ENCODE measurements at regions not wholly inside any gene's neighbourhood (a gene's known extent, or its start where the extent isn't known, plus 50 kb on each side); places are given as distances from the start of the nearest gene placed in this dataset.
"Not testable (repeated sequence)": the region's sequence is repeated elsewhere in the genome, so short reads cannot be mapped to it uniquely, and the experiment has no call there.

DNA sequence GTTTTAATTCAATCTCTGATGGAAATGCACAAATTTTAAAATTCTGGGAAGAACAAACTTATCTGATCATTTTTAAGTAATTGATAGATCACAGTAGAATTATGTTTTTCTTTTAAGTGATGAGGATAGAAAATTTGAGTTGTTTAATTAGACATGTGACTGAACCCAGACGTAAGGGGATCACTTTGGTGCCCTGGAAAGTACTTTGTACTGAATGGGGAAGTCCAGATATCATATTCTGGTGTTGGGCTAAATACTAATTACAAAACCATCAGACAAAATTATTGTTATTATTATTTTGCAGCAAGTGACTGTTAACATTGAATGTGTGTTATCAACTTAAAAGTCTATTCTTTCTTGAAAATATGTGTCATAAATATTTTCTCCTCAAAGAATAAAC, 994.6 kb downstream of the TSN start:
- DNase-seq, result no peak

DNA sequence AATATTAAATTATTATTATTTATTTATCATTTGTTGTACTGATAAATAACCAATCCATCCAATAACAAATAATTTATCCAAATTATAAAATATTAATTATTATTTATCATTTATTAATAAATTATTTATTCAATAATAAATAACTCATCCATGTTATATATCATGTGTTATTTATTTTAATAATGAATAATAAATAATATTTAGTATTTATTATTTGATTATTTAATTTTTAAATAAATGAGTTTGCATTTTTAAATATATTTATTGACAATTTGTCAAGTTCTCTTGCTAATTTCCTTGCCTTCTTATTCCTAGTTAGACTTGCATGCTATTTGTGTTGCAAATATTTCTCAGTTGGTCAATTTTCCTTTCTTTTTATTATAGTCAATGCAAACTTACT, 995.4 kb downstream of the TSN start:
- no peak for DNase-seq

- no peak for DNase-seq
Observed at GRCh38 chr2:122753336-122753735, 997.9 kb downstream of the TSN start.

- DNase-seq, result no peak
Observed at GRCh38 chr2:122754561-122754960, 999.1 kb downstream of the TSN start.

DNA sequence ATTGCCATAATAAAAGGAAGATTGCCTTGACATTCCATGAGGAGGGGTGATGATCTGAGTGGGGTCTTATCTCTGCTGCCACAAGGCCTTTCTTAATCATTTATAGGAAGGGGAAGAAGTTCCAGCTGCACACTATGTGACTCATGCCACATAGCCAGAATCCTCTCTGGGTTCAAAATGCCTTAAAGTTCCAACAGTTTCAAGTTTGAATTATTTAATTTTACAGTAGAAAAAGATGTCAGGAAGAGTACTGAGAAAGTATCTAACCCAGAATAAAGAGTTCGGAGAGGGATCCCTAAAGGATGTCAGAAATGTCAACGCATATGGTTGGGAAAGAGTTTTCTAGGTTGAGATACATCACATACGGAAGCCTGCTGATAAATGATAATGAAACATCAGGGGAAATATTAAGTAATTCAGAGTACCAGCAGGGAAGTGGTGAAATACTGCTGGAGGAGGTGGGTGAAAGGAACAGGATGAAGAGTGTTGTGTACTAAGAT, 999.9 kb downstream of the TSN start:
- DNase-seq, result no peak

DNA sequence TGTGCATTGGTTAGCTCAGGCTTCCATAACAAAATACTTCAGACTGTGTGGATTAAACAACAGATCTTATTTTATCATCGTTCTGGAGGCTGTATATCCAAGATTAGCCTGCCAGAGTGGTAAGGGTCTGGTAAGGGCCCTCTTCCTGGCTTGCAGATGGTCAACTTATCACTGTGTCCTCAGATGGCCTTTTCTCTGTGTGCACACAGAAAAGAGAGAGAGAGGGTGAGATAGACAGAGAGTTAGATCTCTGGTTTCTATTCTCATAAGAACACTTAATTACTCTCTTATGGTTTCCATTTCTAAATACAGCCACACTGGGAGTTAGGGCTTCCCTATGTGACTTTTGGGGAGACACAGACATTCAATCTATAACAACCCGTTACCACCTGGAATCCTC, 1003.5 kb downstream of the TSN start:
- no peak for DNase-seq

DNA sequence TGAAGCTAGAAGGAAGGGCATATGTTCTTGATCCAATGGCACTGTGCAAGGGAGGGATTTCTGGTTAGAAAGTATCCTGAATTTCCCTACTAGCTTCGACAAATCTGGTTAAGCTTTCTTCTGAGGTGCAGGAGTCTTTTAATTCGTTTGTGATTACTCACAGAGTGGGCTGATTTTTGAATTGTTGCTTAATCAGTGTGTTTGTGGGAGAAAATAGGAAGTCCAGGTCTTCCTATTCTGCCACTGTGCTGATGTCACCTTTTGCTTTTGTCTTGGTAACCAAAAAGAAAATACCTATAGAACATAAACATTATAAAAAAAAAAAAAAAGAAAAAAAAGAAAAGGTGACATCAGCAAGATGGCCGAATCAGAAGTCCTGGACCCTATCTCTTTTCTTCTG, 1008.6 kb downstream of the TSN start:
- no peak for DNase-seq

DNA sequence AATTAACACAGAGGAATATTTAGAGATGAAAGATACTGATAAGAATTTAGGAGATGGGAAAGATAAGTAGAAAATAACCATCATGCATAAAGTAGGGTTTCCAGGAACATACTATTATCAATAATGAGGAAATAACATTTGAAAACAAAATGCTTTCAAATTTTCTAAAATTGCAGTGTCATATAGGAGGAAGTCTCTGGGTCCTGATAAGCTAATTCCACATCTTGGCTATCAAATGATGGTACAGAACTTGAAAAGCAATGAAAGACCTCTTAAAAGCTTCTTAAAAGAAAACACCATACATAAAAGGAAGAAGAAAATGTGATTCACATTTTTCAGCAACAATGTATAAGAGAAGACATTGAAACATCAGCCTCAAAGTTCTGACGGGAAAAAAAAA, 1024.8 kb downstream of the TSN start:
- DNase-seq, result no peak

DNA sequence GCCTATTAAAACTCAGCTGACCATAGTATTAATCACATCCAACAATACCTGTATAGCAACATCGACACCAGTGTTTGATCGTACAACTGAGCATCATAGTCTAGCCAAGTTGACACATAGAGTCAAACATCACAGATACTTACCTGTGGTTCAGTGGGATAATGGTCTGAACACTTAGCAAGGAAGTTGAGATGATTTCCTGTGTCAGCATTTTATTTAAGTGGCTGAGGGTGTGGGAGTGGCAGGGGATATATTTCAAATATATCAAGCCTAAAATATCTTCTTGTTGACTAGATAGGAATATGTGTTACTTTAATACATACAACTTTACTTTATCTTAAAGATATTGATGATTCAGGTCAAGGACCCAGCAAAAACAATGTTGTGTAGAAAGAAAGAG, 1038.6 kb downstream of the TSN start:
- no peak for DNase-seq

DNA sequence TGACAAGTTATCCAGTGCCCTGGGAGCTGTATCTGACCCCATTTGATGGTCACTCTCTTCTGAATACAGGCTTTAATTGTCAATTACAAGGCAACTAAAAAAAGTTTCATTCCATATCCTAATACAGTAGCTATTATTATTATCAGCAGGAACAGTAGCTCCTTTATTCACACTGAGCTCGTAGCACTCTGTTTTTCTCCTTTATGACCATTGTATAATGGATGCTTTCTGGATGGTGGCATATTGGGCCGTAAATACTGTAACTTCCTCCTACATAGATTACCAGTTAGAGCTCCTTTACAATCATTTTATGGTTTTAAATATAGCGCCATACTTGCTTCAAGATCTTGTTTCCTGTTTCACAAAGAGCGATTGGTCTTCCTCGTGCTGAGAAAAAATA, 1040.3 kb downstream of the TSN start:
- no peak for DNase-seq

GRCh38 chr2:122799391-122799790, 1043.9 kb downstream of the TSN start:
- no peak for DNase-seq

DNA sequence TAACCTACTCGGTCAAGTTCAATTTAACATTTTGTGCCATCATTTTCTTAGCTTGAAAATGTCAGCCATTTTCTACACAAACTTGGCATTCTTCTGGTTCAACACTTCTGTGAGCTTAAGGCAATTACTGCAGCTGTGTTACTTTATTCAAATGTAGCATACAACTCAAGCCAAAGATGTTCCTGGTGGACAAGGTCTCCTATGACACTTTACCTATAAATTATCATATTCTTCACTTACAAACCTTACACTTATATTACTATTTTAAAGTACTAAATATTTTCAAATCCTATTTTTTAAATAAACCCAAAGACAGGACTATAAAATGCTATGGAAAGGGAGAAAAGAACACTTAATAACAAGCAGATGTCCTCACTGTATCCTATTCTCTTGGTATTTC, 1045.3 kb downstream of the TSN start:
- no peak for DNase-seq

DNA sequence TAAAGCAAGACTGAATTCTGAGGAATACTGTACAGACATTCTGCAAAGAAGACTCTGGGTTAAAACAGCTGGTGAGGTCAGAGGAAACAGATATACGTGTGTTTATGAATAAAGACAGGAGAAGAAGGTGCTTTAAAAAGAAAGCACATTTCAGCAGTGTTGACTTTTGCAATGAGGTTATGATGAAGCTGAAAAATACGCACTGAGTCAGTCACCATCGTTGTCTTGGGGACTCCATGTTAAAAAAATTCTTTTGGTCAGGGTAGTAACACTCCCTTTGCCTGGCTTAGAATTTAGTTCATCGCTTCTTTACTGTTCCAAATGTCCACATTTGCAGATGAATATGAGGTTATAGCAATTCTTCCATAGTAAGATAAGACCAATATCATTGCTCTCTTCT, 1049.0 kb downstream of the TSN start:
- DNase-seq, result no peak

- no peak for DNase-seq
Observed at GRCh38 chr2:122805346-122805745, 1049.9 kb downstream of the TSN start.

GRCh38 chr2:122808286-122808969, 1053.0 kb downstream of the TSN start:
- no peak for DNase-seq

- DNase-seq, result not testable (repeated sequence)
Observed at GRCh38 chr2:122812214-122812613, 1056.8 kb downstream of the TSN start.

GRCh38 chr2:122815120-122815519, 1059.7 kb downstream of the TSN start:
- no peak for DNase-seq

DNA sequence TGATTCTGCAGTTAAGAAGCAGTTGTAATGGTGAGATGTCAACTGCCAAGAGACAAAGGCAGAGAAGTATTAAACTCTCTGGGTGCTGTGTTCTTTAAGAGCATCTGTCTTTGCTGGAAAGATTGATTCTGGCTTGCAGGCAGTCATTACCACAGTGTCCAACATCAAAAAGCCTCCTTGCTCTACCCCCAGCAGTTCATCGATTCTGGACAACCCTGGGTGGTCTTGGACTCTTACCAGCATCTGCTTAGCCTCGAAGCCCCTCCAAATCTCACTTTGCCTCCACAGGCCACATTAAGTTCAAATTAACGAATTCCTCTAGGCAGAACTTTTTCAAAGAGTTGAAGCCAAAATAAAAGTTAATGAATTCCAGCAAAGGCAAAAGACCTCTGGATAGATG, 1061.4 kb downstream of the TSN start:
- DNase-seq, result no peak

- no peak for DNase-seq
Observed at GRCh38 chr2:122822319-122822718, 1066.9 kb downstream of the TSN start.

- DNase-seq, result no peak
Observed at GRCh38 chr2:122830157-122830556, 1074.7 kb downstream of the TSN start.

- no peak for DNase-seq
Observed at GRCh38 chr2:122831649-122832048, 1076.2 kb downstream of the TSN start.

GRCh38 chr2:122843503-122843902, 1088.1 kb downstream of the TSN start:
- DNase-seq, result no peak

DNA sequence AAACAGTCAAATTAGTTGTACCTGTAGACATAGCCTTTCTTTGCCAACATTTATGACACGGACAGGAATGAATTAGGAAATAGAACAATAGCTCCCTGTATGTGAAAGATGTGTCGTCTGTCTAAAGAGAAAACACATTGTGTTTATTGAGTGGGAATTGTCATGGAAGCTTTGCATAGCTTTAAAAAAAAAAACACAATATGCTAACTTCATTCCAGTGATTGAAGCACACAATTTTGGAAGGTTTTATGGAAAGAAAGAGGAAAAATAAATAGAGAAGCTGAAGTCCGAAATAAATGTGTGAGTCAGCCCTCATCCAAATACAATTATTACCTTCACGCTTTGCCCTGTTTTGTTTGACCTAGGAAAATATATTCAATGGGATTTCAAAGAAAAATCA, 1095.7 kb downstream of the TSN start:
- DNase-seq, result no peak

- DNase-seq, result no peak
Observed at GRCh38 chr2:122851972-122852531, 1096.6 kb downstream of the TSN start.

DNA sequence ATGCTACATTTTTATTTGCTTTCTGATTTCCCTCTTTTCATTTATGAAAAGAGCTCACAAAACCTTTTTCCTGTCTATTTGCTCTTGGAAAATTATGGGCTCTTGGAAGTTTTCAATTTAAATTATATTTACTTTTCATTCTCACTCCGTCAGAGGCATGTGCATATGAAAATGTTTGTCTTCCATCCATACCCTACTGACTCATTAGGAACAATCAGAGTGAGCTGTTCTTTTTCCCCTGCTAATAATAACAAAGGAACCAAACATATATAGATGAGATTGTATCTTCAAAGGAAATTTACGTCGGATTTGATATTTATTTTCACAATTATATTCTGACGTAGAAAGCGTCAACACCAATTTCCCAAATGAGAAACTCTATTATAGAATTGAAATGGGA, 1101.2 kb downstream of the TSN start:
- no peak for DNase-seq

Data from activated CD4-positive, CD25-positive, alpha-beta regulatory T cell (primary cell).